Panc1 (cell line): ENCODE measurements at regions not wholly inside any gene's neighbourhood (a gene's known extent, or its start where the extent isn't known, plus 50 kb on each side); places are given as distances from the start of the nearest gene placed in this dataset.

ENCODE experiments used
- POLR2AphosphoS5 ChIP-seq: IDR thresholded peaks from 2 replicates; pipeline ENCODE4 v1.6.1; 2012; ENCODE audit warnings: mild to moderate bottlenecking, low read depth, low read length, moderate library complexity
- TF ChIP-seq, protein P1 (sequence below): fragments of 450-650 bp; IDR thresholded peaks from 2 replicates; pipeline ENCODE4 v1.5.1; 2017; ENCODE audit warnings: mild to moderate bottlenecking
- TF ChIP-seq, protein P2 (sequence below), 2 experiments: IDR thresholded peaks; 2 replicates each; pipeline ENCODE4 v1.6.1; 2011 to 2012; ENCODE audit warnings: low read depth in 2 of 2, control low read depth in 1 of 2, low read length in 1 of 2, mild to moderate bottlenecking in 1 of 2, moderate library complexity in 1 of 2; ENCODE audit not compliant: insufficient read depth in 1 of 2

DNA sequence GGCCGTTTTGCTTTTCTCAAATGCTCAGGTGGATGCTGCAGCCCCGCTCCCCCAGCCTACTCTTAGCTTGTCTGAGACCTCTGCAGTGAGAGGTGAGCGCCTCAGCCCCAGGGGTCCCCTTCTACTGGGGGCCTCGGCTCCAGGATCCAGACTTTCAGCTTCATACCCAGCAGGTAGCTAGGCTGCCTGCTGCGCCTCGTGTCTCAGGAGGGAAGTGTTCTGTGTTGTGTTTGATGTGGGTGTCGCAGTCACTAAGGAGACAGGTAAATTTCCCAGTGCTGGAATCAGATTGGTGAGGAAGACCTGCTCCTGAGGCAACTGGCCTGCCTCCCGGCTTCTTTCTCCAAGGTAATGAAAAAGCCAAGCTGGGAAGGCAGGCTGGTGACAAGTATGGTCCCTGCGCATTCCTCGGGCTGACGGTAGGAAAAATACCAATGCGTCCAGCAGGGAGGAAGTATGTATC, 604.0 kb upstream of the SALL1 start:
- TF ChIP-seq, protein P1, sequence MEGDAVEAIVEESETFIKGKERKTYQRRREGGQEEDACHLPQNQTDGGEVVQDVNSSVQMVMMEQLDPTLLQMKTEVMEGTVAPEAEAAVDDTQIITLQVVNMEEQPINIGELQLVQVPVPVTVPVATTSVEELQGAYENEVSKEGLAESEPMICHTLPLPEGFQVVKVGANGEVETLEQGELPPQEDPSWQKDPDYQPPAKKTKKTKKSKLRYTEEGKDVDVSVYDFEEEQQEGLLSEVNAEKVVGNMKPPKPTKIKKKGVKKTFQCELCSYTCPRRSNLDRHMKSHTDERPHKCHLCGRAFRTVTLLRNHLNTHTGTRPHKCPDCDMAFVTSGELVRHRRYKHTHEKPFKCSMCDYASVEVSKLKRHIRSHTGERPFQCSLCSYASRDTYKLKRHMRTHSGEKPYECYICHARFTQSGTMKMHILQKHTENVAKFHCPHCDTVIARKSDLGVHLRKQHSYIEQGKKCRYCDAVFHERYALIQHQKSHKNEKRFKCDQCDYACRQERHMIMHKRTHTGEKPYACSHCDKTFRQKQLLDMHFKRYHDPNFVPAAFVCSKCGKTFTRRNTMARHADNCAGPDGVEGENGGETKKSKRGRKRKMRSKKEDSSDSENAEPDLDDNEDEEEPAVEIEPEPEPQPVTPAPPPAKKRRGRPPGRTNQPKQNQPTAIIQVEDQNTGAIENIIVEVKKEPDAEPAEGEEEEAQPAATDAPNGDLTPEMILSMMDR: no peak
- TF ChIP-seq POLR2AphosphoS5: no peak
- TF ChIP-seq, protein P2, sequence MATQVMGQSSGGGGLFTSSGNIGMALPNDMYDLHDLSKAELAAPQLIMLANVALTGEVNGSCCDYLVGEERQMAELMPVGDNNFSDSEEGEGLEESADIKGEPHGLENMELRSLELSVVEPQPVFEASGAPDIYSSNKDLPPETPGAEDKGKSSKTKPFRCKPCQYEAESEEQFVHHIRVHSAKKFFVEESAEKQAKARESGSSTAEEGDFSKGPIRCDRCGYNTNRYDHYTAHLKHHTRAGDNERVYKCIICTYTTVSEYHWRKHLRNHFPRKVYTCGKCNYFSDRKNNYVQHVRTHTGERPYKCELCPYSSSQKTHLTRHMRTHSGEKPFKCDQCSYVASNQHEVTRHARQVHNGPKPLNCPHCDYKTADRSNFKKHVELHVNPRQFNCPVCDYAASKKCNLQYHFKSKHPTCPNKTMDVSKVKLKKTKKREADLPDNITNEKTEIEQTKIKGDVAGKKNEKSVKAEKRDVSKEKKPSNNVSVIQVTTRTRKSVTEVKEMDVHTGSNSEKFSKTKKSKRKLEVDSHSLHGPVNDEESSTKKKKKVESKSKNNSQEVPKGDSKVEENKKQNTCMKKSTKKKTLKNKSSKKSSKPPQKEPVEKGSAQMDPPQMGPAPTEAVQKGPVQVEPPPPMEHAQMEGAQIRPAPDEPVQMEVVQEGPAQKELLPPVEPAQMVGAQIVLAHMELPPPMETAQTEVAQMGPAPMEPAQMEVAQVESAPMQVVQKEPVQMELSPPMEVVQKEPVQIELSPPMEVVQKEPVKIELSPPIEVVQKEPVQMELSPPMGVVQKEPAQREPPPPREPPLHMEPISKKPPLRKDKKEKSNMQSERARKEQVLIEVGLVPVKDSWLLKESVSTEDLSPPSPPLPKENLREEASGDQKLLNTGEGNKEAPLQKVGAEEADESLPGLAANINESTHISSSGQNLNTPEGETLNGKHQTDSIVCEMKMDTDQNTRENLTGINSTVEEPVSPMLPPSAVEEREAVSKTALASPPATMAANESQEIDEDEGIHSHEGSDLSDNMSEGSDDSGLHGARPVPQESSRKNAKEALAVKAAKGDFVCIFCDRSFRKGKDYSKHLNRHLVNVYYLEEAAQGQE (IDR thresholded peaks at IDR 0.05; ENCODE audit: insufficient read depth in 1 of 2, low read depth in 2 of 2, low read length in 1 of 2): no peak
